SHP77 treated with DMSO at 0.1 percent for 48 hours (cell line): ENCODE measurements at regions not wholly inside any gene's neighbourhood (a gene's known extent, or its start where the extent isn't known, plus 50 kb on each side); places are given as distances from the start of the nearest gene placed in this dataset.

ENCODE experiments used
- DNase-seq: peaks from one replicate; lab custom pipeline; 2025; lab: John Stamatoyannopoulos, UW

DNA sequence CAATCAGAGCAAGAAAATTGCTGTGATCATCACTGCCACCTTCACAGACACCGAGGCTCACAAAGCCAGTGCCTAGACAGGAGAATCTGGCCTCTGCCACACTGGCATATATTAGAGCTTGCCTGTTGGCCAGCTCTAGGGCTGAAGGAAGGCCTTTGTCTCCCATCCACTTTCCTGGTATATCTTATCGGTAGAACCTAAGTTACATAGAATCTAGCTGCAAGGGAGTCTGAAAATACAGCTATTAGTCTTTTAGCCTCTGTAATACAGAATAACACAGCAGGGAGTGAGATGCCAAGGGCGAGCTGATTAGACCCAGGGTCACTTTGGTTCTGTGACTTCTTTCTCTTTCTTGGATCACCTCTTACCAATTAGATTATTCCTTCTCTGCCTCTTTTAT is 154.9 kb upstream of the KL start:
- no peak for DNase-seq

DNA sequence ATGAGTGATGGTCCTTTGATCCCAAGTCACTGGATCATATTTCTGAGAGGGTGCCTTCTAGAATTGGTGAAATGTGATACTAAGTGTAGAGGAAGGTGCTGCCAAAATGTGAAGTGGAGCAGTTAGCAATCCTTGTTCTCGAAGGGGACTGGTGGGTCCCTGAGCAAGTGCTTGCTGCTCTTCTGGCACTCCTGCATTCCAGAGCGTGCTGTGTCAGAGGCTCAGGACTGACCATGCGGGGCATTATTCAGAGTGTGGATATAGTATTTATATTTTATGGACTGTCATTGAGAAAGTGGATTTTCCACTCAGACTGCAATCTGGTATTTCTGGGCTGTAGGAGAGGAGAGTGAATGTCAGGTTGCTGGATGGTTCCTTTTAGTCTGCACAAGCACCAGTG is 152.6 kb upstream of the KL start:
- no peak for DNase-seq

DNA sequence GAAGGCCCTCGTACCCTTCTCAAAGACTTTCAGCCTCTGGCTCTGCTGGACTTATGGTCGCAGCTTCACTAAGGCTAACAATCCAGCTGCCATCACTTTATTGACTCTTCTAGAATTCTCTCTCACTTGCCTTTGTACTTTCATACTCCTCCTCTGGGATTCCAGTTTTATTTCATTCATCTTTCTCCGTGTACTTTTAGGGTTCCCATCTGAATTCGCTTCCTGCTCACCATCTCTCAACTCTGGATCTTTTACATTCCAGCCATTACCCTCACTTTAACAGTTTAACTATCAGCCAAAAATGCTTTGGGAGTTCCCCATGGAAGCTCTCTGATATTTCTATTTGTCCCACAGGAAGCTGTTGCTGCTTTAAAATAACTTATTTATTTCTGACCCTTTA is 149.3 kb upstream of the KL start:
- DNase-seq: no peak

DNA sequence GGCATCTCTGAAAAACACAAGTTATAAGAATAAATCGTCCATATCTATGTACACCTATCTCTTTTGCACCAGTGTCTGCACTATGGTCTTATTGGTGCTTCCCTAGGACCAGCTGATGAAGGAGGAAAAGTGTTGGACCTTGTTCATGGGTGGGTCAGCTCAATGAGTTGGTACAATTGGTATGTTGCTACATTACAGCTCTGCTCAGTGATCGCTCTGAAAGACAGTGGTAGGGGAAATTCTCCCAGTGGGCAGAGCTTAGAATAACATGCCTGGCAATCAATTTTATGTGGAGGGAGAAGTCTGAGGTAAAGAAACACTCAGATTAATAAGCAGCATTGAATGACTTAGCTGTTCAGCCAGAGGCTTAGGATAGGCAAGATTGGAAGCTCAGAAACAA is 138.7 kb upstream of the KL start:
- no peak for DNase-seq

DNA sequence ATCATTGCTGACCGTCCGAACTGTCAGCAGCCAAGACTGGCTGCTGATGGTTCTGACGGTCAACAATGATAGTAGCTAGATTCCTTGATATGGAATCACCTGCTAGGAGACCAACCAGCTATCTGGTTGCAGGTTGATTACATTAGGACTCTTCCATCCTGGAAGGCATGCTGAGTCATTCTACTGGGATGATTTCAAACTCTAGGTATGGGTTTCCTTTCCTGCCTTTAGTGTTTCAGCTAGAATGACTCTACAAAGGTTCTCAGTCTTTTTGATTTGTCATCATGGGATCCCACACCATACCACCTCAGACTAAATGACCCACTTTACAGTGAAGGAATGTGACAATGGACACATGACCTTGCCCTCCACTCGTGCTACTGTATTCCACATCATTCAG is 138.1 kb upstream of the KL start:
- DNase-seq: no peak

DNA sequence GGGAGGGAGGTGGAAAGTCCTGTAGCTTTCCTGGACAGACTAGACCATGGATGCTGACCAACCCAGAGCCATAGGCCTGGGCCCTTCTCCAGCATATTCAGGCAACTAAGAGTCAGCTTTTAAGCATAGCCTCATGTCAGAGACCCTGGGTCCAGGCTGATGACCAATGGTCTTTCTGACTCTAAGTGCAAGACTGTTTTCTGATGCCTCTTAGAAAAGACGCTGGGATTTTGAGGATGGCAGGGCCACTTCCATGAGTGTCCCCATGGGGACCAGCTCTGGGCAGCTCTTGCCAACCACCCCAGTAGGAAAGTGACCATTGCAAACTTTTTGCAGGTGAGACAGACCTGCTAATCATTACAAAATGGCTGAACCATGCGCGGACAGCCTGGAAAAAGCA is 135.6 kb upstream of the KL start:
- DNase-seq: no peak

DNA sequence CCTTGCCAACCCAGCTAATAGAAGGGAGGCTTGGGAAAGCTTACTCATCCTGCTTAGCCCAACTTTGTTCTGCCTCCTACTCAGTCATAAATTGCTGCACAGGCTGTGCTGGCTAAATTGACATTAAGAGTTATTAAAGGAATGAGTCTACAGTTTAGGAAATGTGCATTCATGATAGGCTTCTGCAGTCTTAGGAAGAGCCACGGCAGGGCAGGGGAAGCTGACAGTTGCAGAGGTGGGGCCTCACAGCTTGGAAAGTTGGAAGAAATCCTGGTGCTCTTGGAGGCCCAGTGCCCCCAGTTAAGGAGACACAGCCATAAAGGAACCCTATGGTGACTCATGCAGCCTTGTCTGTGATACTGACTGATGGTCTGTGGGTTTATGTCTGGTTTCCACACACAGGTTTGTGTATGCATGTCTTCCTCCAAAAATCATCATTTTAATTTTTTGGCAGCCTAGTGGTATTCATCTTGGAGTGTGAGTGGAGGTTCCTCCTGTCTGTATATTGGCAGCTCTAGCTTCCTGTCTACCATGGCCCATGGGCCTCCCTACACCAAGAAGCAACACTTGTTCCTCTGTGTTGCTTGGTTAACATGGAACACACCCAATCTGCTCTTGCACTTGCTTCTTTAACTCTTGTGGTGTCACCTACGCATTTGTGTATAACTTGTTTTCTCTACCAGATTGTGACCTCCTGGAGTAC is 135.0 kb upstream of the KL start:
- no peak for DNase-seq

DNA sequence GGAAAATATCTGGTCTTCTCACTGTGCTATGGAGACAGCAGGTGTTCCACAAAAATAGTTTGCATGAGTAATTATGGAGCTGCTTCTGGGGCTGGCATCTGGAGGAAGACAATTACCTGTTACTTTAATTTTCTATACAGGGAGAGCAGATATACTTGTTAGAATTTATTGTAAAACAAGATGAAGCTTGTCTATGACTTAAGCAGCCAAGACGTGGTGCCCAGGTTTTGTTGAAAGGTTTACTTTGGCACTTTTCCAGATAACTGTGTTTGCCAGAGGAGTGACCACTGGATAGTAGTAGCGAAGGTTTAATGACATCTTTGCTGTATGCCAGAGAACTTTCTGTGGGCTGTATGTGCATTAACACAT is 134.5 kb upstream of the KL start:
- peak; percentile 46 for DNase-seq

DNA sequence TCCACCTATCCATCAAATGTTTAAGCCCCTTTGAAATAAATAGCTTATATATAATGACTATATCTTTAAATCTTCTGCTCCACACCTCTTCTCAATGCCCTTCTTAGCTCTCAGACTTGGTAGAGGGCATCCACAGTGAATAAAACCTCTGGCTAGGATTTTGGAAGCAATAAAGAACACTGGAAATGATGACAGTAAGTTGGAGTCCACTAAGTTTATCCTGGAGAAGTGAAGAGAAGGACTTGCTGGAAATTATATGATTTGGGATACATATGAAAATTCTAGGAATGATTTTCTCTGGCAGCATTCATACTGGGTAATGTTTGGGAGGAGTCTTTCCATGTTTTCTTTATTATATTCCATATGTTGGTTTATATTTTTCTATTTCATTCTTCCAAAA is 133.5 kb upstream of the KL start:
- no peak for DNase-seq

DNA sequence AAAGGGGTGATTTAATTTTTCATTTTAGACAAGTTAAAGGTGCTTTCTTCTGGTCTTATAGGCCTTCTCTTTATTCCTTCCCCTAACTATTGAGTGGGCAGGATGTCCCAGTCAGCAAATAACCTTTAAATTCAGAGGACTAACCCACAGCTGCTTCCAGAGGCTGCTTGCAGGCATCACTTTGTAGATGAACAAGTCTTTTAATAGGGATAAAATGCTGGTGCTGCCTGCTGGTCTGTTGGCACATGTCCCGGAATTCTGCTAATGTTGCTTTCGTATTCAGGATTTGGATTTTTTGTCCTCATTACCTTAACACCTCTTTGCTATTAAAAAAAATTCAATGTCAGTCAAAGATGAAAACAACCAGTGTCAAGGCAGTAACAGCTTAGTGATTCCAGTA is 132.7 kb upstream of the KL start:
- peak; percentile 73 for DNase-seq

DNA sequence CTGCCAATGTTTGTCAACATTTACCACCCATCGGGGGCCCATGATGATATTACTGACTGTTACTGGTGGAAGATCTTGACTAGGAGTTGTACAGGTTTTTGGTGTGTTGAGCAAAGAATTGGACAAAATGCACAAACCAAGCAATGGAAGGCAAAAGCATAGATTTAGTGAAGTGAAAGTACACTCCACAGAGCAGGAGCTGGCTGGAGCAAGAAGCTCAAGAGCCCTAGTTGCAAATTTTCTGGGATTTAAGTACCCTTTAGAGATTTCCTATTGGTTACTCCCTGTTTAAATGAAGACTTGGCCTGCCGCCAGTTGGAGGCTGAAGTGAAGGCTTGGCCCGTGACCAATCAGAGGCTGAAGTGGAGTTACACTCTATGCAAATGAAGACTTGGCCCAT is 128.6 kb upstream of the KL start:
- DNase-seq: no peak

DNA sequence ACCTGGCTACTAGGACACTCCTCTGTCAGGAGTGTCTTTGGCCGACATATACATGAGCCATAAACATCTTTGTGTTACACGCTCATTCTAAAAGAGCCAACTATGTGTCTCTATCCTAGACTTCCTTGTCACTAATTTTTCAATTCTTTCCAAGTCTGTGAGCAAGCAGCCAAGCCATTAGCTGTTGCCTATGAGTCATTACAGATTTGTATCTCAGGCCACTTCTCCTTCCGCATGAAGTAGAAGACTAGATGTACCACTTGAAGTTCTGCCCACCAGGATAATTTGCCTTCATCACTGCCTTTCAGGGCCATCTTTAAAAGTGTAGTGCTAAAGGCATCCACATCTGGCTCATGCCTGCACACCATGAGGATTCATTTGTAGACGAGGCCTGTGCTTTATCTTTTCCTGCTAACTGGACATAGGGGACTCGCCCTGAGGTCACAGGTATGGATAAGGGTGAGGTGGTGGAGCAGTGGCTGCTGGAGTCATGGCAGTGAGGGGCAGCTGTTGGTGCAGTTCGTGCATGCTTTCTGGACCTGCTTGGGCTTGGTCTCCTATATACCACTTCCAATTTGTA is 126.1 kb upstream of the KL start:
- no peak for DNase-seq

DNA sequence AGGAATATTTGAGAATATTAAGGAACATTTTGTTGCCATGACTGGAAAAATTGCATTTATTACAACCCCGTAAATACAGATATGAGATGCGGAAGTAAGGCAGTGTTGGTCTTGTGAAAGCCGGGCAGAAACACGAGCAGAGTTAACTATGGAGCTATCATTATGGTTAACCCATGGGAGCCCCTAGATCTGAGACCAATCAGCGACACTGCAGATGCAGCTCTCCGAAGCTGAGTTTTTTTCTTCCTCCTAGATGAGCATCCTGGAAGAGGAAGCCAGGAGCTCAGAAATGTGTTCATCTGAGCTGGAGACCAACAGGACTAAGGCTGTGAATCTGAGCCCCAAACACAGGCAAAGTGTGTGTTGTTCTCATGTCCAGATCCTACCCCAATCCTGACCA is 123.0 kb upstream of the KL start:
- no peak for DNase-seq

DNA sequence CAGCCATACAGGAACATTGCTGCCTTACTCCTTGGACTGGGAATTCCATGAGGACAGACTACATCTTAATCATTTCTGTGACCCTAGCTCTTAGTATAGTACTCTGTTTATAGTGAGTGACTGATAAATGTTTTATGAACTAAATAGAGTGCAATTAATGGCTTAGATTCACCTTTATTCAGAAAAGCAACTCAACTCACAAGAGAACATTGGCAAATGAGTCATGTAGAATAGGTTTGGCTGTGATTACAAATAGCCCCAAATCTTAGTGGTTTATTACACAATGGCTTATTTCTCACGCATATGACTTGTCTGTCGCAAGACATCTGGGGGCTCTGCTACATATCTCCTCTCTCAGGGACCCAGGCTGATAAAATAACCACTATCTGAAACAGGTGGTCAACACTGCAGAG is 121.6 kb upstream of the KL start:
- no peak for DNase-seq

DNA sequence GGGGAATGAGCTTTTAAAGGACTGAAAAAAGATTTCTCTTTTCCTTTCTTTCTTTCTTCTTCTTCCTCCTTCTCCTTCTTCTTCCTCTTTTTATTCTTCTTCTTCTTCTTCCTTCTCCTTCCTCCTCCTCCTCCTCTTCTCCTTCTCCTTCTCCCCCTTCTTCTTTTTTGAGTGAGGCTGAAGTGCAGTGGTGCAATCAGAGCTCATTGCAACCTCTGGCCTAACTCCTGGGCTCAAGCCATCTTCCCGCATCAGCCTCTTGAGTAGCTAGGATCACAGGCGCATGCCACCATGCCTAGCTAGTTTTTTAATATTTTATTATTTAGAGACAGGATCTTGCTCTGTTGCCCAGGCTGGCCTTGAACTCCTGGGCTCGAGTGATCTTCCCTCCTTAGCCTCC is 120.9 kb upstream of the KL start:
- DNase-seq: no peak

DNA sequence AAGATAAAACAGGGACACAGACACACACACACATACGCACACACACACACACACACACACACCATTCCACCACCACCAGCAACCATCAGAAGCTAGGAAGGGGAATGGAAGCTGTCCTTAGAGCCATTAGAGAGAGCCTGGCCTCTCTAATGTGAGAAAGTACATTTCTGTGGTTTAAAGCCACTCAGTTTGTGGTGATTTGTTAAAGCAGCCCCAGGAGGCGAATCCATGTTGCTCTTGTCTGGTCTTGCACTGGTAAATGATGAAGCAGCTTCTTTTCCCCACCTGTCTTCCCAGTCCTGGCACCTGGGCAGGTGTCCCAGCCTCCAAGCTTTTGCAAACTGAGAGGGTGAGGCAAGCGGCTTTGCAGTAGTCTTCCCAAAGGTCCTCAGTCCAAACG is 118.9 kb upstream of the KL start:
- no peak for DNase-seq

DNA sequence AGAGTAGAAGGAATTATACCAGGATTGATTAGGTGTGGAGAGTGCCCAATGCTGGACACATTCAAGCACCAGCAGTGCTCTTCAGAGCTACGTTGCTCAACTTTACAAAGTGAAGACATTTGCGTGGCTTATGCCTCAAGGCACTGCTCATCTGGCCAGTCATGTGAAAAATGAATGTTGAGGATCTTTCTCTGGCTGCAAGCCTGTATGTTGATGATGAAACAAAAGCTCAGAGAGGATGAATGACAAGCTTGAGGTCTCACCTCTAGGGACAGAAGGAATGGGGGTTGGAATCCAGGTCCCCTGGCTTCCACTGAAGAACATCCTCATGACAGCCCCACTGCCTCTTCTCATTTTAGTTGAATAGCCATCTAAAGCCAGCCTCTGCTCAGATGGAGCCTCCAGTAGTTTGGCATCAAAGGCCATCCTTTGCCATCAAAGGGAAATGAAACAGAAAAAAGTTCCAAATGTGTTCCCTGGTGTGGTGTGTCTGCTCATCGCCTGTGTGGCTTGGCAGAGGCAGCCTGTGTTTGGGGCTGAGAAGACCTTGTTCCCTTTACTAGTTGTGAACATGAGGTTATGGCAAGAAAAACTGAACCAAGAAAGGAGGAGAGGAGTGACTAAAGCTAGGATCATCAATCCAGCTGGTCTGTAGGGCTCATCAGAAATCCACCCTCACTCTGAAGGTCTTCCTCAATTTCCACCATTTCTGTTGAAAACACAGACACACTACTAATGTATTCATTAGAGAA is 114.0 kb upstream of the KL start:
- no peak for DNase-seq

DNA sequence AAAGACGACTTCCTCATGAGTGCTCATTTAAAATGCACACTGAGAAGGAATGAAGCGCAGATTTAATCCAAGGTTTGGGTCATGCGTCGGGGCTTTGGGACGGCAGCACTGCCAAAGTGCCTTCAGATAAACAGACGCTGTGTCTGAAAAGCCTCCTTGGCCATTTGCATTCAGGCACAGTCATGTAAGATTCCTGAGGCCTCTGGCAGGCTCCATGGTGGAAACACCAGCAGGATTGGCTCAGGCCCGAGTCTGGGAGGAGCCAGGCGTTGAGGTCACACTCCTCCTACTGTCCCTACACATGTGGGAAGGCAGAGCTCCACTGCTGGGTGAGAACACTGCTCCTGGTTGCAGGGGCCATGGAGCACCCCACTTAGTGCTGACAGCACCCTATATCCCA is 113.3 kb upstream of the KL start:
- DNase-seq: no peak

DNA sequence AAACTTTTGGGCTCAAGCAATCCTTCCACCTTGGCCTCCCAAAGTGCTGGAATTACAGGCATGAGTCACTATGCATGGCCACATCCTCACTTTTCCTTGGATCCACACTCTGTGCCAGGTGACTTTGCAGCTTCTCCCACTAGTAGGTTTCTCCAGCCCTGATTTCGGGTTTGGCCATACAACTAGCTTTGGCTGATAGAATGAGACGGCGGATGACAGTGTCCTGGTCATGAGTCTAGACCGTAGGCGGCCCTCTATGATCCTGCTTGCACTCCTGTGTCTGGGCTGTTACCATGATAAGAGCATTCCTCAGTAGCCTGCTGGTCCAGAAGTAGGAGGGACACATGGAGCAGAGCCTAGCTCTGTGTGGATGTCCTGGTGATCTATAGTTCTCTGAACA is 112.5 kb upstream of the KL start:
- DNase-seq: no peak

DNA sequence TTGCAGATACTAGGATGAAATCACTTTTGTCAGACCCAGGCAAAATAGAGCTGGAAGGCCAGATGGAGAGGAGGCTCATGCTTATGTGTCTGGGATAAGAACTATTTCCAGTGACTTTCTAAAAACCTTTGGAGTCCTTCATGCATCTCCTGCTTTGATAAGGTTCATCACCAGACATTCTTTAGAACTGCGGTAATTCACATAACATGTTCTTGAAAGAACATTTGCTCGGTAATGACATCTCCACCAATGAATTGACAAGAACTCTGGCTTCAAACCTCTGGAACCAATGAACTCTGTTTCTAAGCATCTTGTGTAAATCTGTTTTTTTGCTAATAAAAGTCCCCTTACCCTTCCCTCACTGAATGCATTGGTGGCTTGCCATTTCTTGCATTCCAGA is 112.0 kb upstream of the KL start:
- no peak for DNase-seq

DNA sequence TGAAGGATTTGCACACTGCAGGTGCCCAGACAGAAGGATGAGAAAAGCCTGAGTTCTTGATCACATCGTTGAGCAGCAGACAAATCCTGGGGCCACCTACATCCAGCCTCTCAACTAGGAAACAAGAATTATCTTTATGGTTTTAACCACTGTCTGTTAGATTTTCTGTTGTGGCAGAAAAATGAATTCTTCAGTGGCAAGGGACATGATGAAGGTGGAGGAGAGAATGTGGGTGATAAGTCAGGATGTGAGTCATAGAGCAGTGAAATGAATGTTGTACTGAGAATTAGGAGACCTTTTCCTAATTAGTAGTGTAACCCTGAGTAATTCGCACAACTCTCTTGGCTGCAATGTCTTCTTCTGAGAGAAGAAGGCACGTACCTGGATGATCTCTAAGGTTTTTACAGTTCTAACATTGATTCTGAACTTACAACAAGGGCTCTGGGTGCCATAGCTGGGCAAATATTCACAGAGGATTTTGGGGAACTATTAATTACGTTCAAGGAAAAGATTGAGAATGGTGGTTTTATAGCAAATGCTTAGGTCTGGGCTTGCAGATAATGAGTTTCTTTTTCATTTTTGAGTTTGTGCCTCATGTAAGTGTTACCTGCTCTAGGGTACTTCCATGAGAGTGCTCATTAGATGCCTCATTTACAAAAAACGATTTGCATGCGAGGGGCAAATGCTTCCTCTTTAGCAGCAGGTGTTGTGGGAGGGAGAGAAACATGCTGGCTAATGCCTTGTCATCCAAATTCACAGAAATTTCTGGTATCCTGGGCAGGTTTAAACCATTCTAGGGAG is 111.0 kb upstream of the KL start:
- DNase-seq: no peak

DNA sequence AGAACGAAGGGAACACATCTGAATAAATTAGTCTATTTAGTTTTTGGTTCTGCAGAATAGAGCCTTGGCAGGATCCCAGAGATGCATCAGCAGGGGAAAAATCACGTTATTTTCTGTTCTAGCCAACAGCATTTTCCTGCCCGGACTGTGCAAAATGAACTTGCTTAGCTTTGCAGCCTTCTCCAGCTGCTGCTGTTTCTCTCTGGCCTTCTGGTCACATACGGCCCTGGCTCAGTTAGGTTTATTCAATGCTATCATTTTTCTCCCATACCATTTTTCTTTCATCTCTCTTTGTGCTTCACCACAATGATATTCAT is 110.4 kb upstream of the KL start:
- DNase-seq: no peak

DNA sequence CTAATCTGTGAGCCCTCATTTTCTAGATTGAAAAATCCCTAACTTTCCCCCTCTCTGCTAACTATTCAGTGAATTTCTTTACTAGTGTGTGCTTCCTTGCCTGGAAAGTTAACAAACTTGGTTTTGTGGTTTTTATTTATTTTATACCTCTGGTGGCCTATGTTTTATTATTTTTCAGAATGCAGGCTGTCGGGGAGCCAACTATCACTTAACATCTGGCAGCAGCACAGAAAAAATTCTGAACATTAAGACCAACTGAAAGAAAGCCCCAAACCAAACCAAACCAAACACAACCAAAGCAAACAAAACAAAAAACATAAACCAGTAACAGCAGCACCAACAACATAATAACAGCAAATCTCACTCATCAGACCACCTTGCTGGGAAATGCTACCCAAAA is 109.0 kb upstream of the KL start:
- no peak for DNase-seq
